ENCODE measurements at regions not wholly inside any gene's neighbourhood (a gene's known extent, or its start where the extent isn't known, plus 50 kb on each side); places are given as distances from the start of the nearest gene placed in this dataset. TPM values are rescaled to one million over a fixed set of nuclear protein-coding genes. Genes with fewer than 3 reads are reported as not detected.
A peak's percentile ranks its signal among the peaks of the same experiment; 100 is the strongest.
"Not testable (repeated sequence)": the region's sequence is repeated elsewhere in the genome, so short reads cannot be mapped to it uniquely, and the experiment has no call there.

DNA sequence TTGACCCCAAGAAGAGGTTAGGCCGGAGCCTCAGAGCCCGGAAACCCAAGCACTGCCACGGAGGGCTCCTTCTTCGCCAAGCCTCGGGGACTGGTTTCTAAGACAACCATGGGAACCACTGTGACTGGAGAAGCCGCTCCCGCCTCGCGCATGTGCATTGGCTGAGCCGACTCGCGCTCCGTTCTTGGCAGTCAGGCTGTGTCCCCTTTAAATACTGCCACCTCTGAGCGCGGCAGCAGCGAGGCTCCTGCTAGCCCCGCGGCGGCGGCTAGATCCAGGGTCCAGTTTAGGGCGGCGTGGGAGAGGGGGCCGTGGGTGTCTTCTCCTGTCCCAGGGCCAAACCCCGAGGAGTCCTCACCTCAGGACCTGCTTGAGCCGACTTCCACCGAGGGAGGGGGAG is 457.1 kb upstream of the ZNG1F start:
- H3K4me1 ChIP-seq (ENCODE audit: control insufficient read depth in 3 of 3, insufficient read depth in 3 of 3, low read length in 3 of 3); H3K27ac ChIP-seq (ENCODE audit: low read depth, low read length); H3K27me3 ChIP-seq (ENCODE audit: control insufficient read depth in 3 of 3, insufficient read depth in 3 of 3, low read length in 3 of 3); H3K9me3 ChIP-seq (ENCODE audit: control insufficient read depth in 3 of 3, low read length in 3 of 3); H3K4me3 ChIP-seq (ENCODE audit: low read length in 3 of 3); H3K9ac ChIP-seq (ENCODE audit: low read depth in 1 of 3, low read length in 3 of 3); H3K36me3 ChIP-seq (ENCODE audit: control insufficient read depth in 3 of 3, insufficient read depth in 3 of 3, low read length in 3 of 3): not testable (repeated sequence)

DNA sequence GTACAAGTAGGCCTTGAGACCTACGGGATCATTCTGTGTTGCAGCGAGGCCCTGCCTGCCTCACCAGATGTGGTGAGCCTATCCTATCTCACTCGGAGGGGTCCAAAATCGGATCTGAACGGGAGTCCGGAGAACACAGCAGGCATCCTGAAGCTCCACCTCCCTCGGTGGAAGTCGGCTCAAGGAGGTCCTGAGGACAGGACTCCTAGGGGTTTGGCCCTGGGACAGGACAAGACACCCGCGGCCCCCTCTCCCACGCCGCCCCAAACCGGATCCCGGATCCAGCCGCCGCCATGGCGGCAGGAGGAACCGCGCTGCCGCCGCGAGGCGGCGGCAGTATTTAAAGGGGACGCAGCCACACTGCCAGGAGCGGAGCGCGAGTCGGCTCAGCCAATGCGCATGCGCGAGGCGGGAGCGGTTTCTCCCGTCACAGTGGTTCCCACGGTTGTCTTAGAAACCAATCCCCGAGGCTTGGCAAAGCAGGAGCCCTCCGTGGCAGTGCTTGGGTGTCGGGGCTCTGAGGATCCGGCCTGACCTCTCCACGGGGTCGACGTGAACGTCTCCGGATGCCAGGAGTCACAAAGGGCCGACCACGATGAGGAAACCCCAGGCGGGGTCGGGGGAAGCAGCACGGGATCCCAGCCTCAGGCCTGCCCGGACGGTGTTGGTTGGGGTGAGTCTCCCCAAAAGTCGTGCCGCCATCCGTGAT is 454.6 kb upstream of the ZNG1F start:
- not testable (repeated sequence) for H3K36me3 ChIP-seq (ENCODE audit: control insufficient read depth in 3 of 3, insufficient read depth in 3 of 3, low read length in 3 of 3); H3K27me3 ChIP-seq (ENCODE audit: control insufficient read depth in 3 of 3, insufficient read depth in 3 of 3, low read length in 3 of 3); H3K9me3 ChIP-seq (ENCODE audit: control insufficient read depth in 3 of 3, low read length in 3 of 3); H3K27ac ChIP-seq (ENCODE audit: low read depth, low read length); H3K4me1 ChIP-seq (ENCODE audit: control insufficient read depth in 3 of 3, insufficient read depth in 3 of 3, low read length in 3 of 3); H3K9ac ChIP-seq (ENCODE audit: low read depth in 1 of 3, low read length in 3 of 3)
- peak overlapping the region in 1 of 3 donors; percentile 54 for H3K4me3 ChIP-seq (ENCODE audit: low read length in 3 of 3)

DNA sequence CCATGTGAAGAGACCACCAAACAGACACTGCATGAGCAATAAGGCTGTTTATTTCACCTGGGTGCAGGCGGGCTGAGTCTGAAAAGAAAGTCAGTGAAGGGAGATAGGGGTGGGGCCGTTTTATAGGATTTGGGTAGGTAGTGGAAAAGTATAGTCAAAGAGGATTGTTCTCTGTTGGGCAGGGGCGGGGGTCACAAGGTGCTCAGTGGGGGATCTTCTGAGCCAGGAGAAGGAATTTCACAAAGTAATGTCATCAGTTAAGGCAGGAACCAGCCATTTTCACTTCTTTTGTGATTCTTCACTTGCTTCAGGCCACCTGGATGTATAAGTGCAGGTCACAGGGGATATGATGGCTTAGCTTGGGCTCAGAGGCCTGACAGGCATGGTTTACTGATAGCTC is 444.6 kb upstream of the ZNG1F start:
- H3K4me1 ChIP-seq (ENCODE audit: control insufficient read depth in 3 of 3, insufficient read depth in 3 of 3, low read length in 3 of 3); H3K27me3 ChIP-seq (ENCODE audit: control insufficient read depth in 3 of 3, insufficient read depth in 3 of 3, low read length in 3 of 3); H3K27ac ChIP-seq (ENCODE audit: low read depth, low read length); H3K4me3 ChIP-seq (ENCODE audit: low read length in 3 of 3); H3K9me3 ChIP-seq (ENCODE audit: control insufficient read depth in 3 of 3, low read length in 3 of 3); H3K36me3 ChIP-seq (ENCODE audit: control insufficient read depth in 3 of 3, insufficient read depth in 3 of 3, low read length in 3 of 3); H3K9ac ChIP-seq (ENCODE audit: low read depth in 1 of 3, low read length in 3 of 3): not testable (repeated sequence)

DNA sequence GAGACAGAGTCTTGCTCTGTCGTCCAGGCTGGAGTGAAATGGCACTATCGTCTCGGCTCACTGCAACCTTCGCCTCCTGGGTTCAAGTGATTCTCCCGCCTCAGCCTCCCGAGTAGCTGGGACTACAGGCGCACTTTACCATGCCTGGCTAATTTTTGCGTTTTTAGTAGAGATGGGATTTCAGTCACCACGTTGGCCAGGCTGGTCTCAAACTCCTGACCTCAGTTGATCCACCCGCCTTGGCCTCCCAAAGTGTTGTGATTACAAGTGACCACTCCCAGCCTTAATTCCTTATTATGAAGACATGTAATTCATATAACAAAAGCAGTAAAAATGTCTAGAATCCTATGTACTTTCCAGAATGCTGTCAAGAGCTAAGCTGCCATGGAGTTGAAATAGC is 434.5 kb upstream of the ZNG1F start:
- not testable (repeated sequence) for H3K4me1 ChIP-seq (ENCODE audit: control insufficient read depth in 3 of 3, insufficient read depth in 3 of 3, low read length in 3 of 3); H3K36me3 ChIP-seq (ENCODE audit: control insufficient read depth in 3 of 3, insufficient read depth in 3 of 3, low read length in 3 of 3); H3K27me3 ChIP-seq (ENCODE audit: control insufficient read depth in 3 of 3, insufficient read depth in 3 of 3, low read length in 3 of 3); H3K9me3 ChIP-seq (ENCODE audit: control insufficient read depth in 3 of 3, low read length in 3 of 3); H3K4me3 ChIP-seq (ENCODE audit: low read length in 3 of 3); H3K27ac ChIP-seq (ENCODE audit: low read depth, low read length); H3K9ac ChIP-seq (ENCODE audit: low read depth in 1 of 3, low read length in 3 of 3)

DNA sequence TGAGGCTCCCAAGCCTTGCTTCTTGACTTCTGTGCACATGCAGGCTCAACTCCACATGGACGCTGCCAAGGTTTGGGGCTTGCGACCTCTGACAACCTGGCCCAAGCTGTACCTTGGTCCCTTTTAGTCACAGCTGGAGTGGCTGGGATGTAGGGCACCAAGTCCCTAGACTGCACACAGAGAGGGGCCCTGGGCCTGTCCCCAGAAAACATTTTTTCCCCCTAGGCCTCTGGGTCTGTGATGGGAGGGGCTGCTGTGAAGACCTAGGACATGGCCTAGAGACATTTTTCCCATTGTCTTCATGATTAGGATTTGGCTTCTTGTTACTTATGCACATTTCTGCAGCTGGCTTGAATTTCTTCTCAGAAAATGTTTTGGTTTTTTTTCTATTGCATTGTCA is 430.1 kb upstream of the ZNG1F start:
- not testable (repeated sequence) for H3K4me1 ChIP-seq (ENCODE audit: control insufficient read depth in 3 of 3, insufficient read depth in 3 of 3, low read length in 3 of 3); H3K9me3 ChIP-seq (ENCODE audit: control insufficient read depth in 3 of 3, low read length in 3 of 3); H3K9ac ChIP-seq (ENCODE audit: low read depth in 1 of 3, low read length in 3 of 3); H3K27ac ChIP-seq (ENCODE audit: low read depth, low read length); H3K27me3 ChIP-seq (ENCODE audit: control insufficient read depth in 3 of 3, insufficient read depth in 3 of 3, low read length in 3 of 3); H3K4me3 ChIP-seq (ENCODE audit: low read length in 3 of 3); H3K36me3 ChIP-seq (ENCODE audit: control insufficient read depth in 3 of 3, insufficient read depth in 3 of 3, low read length in 3 of 3)

DNA sequence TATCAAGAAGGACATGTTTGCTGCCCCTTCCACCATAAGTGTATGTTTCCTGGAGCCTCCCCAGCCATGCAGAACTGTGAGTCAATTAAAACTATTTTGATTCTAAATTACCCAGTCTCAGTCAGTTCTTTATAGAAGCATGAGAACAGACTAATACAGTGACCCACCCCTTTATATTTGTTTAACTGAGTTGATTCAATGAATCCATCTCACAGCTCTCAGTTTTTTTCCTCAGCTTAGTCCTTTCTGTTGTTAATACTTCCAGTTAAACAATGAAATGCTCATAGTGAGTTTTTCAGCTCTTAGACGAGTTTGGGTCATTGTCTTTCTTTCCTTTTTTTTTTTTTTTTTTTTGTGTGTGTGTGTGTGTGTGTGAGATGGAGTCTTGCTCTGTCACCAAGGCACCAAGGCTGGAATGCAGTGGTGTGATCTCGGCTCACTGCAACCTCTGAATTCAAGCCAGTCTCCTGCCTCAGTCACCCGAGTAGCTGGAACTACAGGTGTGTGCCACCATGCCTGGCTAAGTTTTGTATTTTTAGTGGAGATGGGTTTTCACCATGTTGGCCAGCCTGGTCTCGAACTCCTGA is 417.9 kb upstream of the ZNG1F start:
- H3K27ac ChIP-seq (ENCODE audit: low read depth, low read length); H3K9ac ChIP-seq (ENCODE audit: low read depth in 1 of 3, low read length in 3 of 3); H3K27me3 ChIP-seq (ENCODE audit: control insufficient read depth in 3 of 3, insufficient read depth in 3 of 3, low read length in 3 of 3); H3K9me3 ChIP-seq (ENCODE audit: control insufficient read depth in 3 of 3, low read length in 3 of 3); H3K36me3 ChIP-seq (ENCODE audit: control insufficient read depth in 3 of 3, insufficient read depth in 3 of 3, low read length in 3 of 3); H3K4me1 ChIP-seq (ENCODE audit: control insufficient read depth in 3 of 3, insufficient read depth in 3 of 3, low read length in 3 of 3); H3K4me3 ChIP-seq (ENCODE audit: low read length in 3 of 3): not testable (repeated sequence)

DNA sequence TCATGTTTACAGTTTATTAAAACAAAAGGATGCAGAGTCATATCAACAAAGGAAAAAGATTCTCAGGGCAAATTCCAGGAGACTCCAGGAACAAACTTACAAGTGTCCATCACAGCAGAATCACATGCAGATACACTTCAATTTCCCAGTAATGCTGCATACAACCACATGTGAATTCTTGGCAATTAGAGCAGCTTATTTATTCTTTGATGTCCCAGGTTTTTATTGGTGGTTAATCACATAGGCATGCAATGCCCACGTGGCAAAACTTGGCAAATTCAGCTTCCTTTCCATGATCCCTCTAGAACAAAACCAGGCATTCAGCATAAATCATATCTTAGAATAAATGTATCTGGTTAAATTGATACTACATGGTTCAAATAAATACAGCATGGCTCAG is 376.5 kb upstream of the ZNG1F start:
- not testable (repeated sequence) for H3K9ac ChIP-seq (ENCODE audit: low read depth in 1 of 3, low read length in 3 of 3); H3K27me3 ChIP-seq (ENCODE audit: control insufficient read depth in 3 of 3, insufficient read depth in 3 of 3, low read length in 3 of 3); H3K4me3 ChIP-seq (ENCODE audit: low read length in 3 of 3); H3K4me1 ChIP-seq (ENCODE audit: control insufficient read depth in 3 of 3, insufficient read depth in 3 of 3, low read length in 3 of 3); H3K36me3 ChIP-seq (ENCODE audit: control insufficient read depth in 3 of 3, insufficient read depth in 3 of 3, low read length in 3 of 3); H3K27ac ChIP-seq (ENCODE audit: low read depth, low read length); H3K9me3 ChIP-seq (ENCODE audit: control insufficient read depth in 3 of 3, low read length in 3 of 3)

Small RNA genes in the stretch of these regions (small RNA-seq; reads per million reads assigned to genes)
- gene AL591926.1, result not detected
- gene AL591926.4, result not detected
- gene AL591926.5, result not detected
- not detected for gene AL591926.6
- not detected for gene AL591926.8
- not detected for gene AL591926.9
- not detected for gene RF00019
- not detected for gene RF00156
- gene RN7SL565P, result not detected
